ENCODE measurements at regions not wholly inside any gene's neighbourhood (a gene's known extent, or its start where the extent isn't known, plus 50 kb on each side); places are given as distances from the start of the nearest gene placed in this dataset.

GRCh38 chr2:49640630-49641029 lies 486.3 kb upstream of the FSHR start:
- TF ChIP-seq CTCF (IDR thresholded peaks at IDR 0.05; ENCODE audit: insufficient read depth, low read depth, low read length) (no peak), EZH2 (IDR thresholded peaks at IDR 0.05; ENCODE audit: insufficient read depth, low read length) (no peak)
